DOHH2 (cell line): ENCODE measurements at regions not wholly inside any gene's neighbourhood (a gene's known extent, or its start where the extent isn't known, plus 50 kb on each side); places are given as distances from the start of the nearest gene placed in this dataset.

Experiments
- H3F3A ChIP-seq: fragments of 200-600 bp; sonication (generic), shearing (Covaris generic); 2 replicates; pipeline ENCODE4 v1.6.0; 2016; ENCODE audit warnings: antibody characterized with exemption, mild to moderate bottlenecking; ENCODE audit not compliant: control insufficient read depth, insufficient read depth
- H3K27ac ChIP-seq: fragments of 200-600 bp; sonication (generic); 2 replicates; pipeline ENCODE4 v1.5.1; 2014; ENCODE audit warnings: low read depth, mild to moderate bottlenecking, low read length, moderate library complexity
- H3K27me3 ChIP-seq: fragments of 200-600 bp; sonication (generic); 2 replicates; pipeline ENCODE4 v1.6.1; 2014; ENCODE audit warnings: mild to moderate bottlenecking, low read length, mixed read lengths; ENCODE audit not compliant: control insufficient read depth
- H3K36me3 ChIP-seq: fragments of 200-600 bp; sonication (generic); 2 replicates; pipeline ENCODE4 v1.6.1; 2014; ENCODE audit warnings: mild to moderate bottlenecking, low read length, moderate library complexity, mixed read lengths; ENCODE audit not compliant: control insufficient read depth
- H3K4me1 ChIP-seq: fragments of 200-600 bp; sonication (generic); 2 replicates; pipeline ENCODE4 v1.6.1; 2014; ENCODE audit warnings: mild to moderate bottlenecking, low read length, mixed read lengths; ENCODE audit not compliant: control insufficient read depth
- H3K4me2 ChIP-seq: fragments of 200-600 bp; sonication (generic); 2 replicates; pipeline ENCODE4 v1.6.0; 2014; ENCODE audit warnings: mild to moderate bottlenecking, low read length, moderate library complexity
- H3K4me3 ChIP-seq: fragments of 200-600 bp; sonication (generic); 2 replicates; pipeline ENCODE4 v1.5.1; 2014; ENCODE audit warnings: mild to moderate bottlenecking, low read length, mixed read lengths
- H3K79me2 ChIP-seq: fragments of 200-600 bp; sonication (generic); 2 replicates; pipeline ENCODE4 v1.6.1; 2014; ENCODE audit warnings: mild to moderate bottlenecking, low read length, mixed read lengths; ENCODE audit not compliant: control insufficient read depth
- H3K9me2 ChIP-seq: fragments of 200-600 bp; sonication (generic); replicated peaks from 2 replicates; pipeline ENCODE4 v1.6.1; 2014; ENCODE audit warnings: mild to moderate bottlenecking, low read length, mixed read lengths; ENCODE audit not compliant: control insufficient read depth
- H3K9me3 ChIP-seq: fragments of 200-600 bp; sonication (generic); 2 replicates; pipeline ENCODE4 v1.6.1; 2014; ENCODE audit warnings: antibody characterized with exemption, low read length, mixed read lengths; ENCODE audit not compliant: control insufficient read depth, insufficient read depth
- H4K20me1 ChIP-seq: fragments of 200-600 bp; sonication (generic); 2 replicates; pipeline ENCODE4 v1.6.0; 2014; ENCODE audit warnings: low read depth, mild to moderate bottlenecking, antibody characterized with exemption, low read length, moderate library complexity; ENCODE audit not compliant: control insufficient read depth, insufficient read depth
- EZH2phosphoT487 ChIP-seq: fragments of 200-600 bp; sonication (generic); IDR thresholded peaks from 2 replicates; pipeline ENCODE4 v1.6.1; 2017; ENCODE audit warnings: borderline replicate concordance, mild to moderate bottlenecking, antibody characterized with exemption, low read length, moderate library complexity, mixed read lengths
- TF ChIP-seq, protein P1 (sequence below): fragments of 200-600 bp; sonication (generic); IDR thresholded peaks from one replicate; pipeline ENCODE4 v1.5.1; 2014; ENCODE audit warnings: antibody characterized with exemption, mild to moderate bottlenecking, low read depth, low read length; ENCODE audit not compliant: poor library complexity, severe bottlenecking

DNA sequence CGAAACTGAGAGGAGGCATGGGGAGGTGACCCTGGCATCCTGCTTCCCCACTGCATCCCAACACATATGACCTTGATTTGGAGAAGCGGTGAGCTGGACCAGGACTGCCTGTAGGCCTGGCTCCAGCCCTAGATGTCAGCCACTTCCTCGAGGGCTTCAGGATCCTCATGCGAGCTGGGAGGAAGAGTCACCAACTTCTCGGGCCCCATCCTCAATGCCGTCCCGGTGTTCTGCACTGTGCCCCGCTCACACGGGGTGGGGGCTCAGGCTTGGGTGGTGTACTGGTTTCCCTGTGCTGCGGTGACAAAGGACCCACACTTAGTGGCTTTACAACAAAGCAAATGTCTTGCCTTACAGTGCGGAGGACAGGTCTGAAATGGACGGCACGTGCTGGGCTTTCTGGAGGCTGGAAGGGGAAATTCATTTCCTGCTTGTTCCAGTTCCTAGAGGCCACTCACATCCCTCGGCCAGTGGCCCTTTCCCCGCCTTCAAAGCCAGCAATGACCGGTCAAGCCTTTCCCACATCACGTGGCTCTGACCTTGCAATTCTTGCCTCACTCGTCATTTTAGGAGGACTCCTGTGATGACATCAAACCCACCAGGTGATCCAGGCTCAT, 298.1 kb upstream of the RTL1 start:
- Histone ChIP-seq H3K4me1 (no peaks in the 10 kb centered on the region), H3K9me2 (no peaks in the 10 kb centered on the region)

DNA sequence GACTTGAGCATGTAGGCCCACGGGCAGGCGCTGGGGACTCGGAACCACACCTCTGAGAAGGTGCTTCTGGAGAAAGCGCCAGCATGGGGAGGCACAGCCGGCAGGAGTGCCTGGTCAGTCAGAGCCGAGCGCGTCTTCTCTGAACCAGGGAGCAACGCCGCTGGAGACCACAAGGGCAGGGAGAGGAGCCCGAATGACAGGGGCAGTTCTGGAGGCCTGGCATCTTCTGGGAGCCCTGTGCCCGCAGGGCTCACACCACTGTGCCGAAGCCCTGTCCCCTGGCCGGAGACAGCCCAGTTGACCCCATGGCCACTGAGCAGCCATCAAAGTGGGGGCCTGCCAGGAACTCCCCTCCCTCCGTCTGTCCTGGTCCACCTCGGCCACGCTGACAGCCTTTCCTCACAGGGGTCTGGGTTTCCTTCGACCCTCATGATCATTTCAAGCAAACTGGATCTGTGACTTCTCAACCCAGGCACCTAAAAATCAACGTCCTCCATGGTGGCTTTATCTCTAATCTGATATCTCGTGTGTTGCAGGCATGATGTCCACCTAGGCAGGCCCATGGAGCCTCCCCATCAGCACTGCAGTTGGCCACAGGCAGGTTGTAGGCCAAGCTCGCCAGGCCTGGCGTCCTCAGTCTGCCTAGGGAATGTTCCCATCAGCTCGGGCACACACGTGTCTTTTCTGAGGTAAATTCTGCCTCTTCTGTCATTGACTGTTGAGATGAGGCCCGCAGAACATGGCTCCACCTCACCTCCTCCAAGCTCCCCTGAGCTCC, 299.3 kb upstream of the RTL1 start:
- no peak overlapping the region for H3K4me3 ChIP-seq
- peaks cover 3% of the 10 kb centered on the region; the same call in 1 of the 2 replicates for H3K9me3 ChIP-seq
- no peaks in the 10 kb centered on the region for H3K79me2 ChIP-seq
- H3K4me2 ChIP-seq, result no peak overlapping the region
- H3K27ac ChIP-seq, result no peak overlapping the region
- no peak for TF ChIP-seq EZH2phosphoT487
- TF ChIP-seq, protein P1, sequence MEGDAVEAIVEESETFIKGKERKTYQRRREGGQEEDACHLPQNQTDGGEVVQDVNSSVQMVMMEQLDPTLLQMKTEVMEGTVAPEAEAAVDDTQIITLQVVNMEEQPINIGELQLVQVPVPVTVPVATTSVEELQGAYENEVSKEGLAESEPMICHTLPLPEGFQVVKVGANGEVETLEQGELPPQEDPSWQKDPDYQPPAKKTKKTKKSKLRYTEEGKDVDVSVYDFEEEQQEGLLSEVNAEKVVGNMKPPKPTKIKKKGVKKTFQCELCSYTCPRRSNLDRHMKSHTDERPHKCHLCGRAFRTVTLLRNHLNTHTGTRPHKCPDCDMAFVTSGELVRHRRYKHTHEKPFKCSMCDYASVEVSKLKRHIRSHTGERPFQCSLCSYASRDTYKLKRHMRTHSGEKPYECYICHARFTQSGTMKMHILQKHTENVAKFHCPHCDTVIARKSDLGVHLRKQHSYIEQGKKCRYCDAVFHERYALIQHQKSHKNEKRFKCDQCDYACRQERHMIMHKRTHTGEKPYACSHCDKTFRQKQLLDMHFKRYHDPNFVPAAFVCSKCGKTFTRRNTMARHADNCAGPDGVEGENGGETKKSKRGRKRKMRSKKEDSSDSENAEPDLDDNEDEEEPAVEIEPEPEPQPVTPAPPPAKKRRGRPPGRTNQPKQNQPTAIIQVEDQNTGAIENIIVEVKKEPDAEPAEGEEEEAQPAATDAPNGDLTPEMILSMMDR, result no peak
- H3K9me2 ChIP-seq, result no peaks in the 10 kb centered on the region
- H3F3A ChIP-seq, result no peaks in the 10 kb centered on the region
- H3K36me3 ChIP-seq, result no peaks in the 10 kb centered on the region
- H3K4me1 ChIP-seq, result no peaks in the 10 kb centered on the region
- no peaks in the 10 kb centered on the region for H3K27me3 ChIP-seq
- no peaks in the 10 kb centered on the region for H4K20me1 ChIP-seq

More for the DNA sequence above, 298.1 kb upstream of the RTL1 start:
- H3K27me3 ChIP-seq, result no peaks in the 10 kb centered on the region
- H3K79me2 ChIP-seq, result no peaks in the 10 kb centered on the region
- no peaks in the 10 kb centered on the region for H3F3A ChIP-seq
- no peaks in the 10 kb centered on the region for H3K36me3 ChIP-seq
- TF ChIP-seq, protein P1, result no peak
- TF ChIP-seq EZH2phosphoT487, result no peak
- no peaks in the 10 kb centered on the region for H4K20me1 ChIP-seq
- no peak overlapping the region for H3K4me2 ChIP-seq
- H3K9me3 ChIP-seq, result no peaks in the 10 kb centered on the region
- no peak overlapping the region for H3K4me3 ChIP-seq
- H3K27ac ChIP-seq, result no peak overlapping the region

DNA sequence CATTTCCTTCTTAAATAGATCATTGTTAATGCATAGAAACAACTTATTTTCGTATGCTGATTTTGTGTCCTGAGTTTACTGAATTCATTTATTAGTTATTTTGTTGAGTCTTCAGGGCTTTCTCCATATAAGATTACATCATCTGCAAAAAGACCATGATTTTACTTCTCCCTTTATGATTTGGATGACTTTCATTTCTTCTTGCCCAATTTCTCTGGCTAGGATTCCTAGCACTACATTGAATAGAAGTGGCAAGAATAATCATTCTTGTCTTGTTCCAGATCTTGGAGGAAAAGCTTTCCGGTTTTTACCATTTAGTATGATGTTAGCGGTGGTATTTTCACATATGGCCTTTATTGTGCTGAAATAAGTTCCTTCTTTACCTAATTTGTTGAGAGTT, 303.0 kb upstream of the RTL1 start:
- Histone ChIP-seq H3K9me2 (no peaks in the 10 kb centered on the region), H3K4me3 (no peak overlapping the region), H3K27ac (no peak overlapping the region), H3K4me1 (no peaks in the 10 kb centered on the region), H4K20me1 (no peaks in the 10 kb centered on the region), H3F3A (no peaks in the 10 kb centered on the region), H3K4me2 (no peak overlapping the region), H3K27me3 (no peaks in the 10 kb centered on the region), H3K36me3 (no peaks in the 10 kb centered on the region), H3K79me2 (no peaks in the 10 kb centered on the region), H3K9me3 (peaks cover 3% of the 10 kb centered on the region; the same call in 1 of the 2 replicates)
- TF ChIP-seq, protein P1, result no peak
- TF ChIP-seq EZH2phosphoT487, result no peak
